ENCODE measurements at regions not wholly inside any gene's neighbourhood (a gene's known extent, or its start where the extent isn't known, plus 50 kb on each side); places are given as distances from the start of the nearest gene placed in this dataset.
"Not testable (repeated sequence)": the region's sequence is repeated elsewhere in the genome, so short reads cannot be mapped to it uniquely, and the experiment has no call there.

DNA sequence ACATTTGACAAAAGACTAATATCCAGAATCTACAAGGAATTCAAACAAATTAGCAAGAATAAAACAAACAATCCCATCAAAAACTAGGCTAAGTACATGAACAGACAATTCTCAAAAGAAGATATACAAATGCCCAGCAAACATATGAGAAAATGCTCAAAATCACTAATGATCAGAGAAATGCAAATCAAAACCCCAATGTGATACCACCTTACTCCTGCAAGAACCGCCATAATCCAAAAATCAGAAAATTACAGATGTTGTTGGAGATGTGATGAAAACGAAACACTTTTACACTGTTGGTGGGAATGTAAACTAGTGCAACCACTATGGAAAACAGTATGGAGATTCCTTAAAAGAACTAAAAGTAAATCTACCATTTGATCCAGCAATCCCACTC lies 79.4 kb downstream of the SNTN start:
- Histone ChIP-seq H2BK120ac (ENCODE audit: low read depth, low read length) (no peak overlapping the region), H3K9me1 (ENCODE audit: insufficient read depth, low read length) (no peaks in the 10 kb centered on the region), H3K4me1 (ENCODE audit: control insufficient read depth, insufficient read depth, low read length) (no peaks in the 10 kb centered on the region), H3K23ac (ENCODE audit: low read depth, low read length) (no peak overlapping the region), H3K27ac (ENCODE audit: insufficient read depth, low read length) (no peak overlapping the region), H4K20me1 (ENCODE audit: insufficient read depth, low read length) (no peaks in the 10 kb centered on the region), H4K91ac (ENCODE audit: insufficient read depth, low read depth, low read length) (no peak overlapping the region), H3K27me3 (ENCODE audit: control insufficient read depth, insufficient read depth, low read length) (no peaks in the 10 kb centered on the region; the same call in 1 of the 2 replicates), H2AFZ (replicated peaks; ENCODE audit: low read length, poor library complexity) (no peak overlapping the region), H3K18ac (ENCODE audit: low read depth, low read length) (no peak overlapping the region), H3K4me2 (ENCODE audit: low read depth, low read length) (no peak overlapping the region), H2BK20ac (ENCODE audit: low read depth, low read length) (no peak overlapping the region), H3K56ac (ENCODE audit: extremely low read depth, insufficient read depth, low read length) (no peak overlapping the region), H2AK5ac (ENCODE audit: low read depth, low read length) (no peak overlapping the region), H3K4me3 (ENCODE audit: insufficient read depth, low read depth, low read length) (no peak overlapping the region), H3K9me3 (ENCODE audit: control insufficient read depth, insufficient read depth, low read length) (no peaks in the 10 kb centered on the region), H3K4ac (ENCODE audit: low read depth, low read length) (no peak overlapping the region), H3K79me1 (ENCODE audit: low read depth in 1 of 2, low read length in 2 of 2) (no peaks in the 10 kb centered on the region), H4K5ac (ENCODE audit: low read depth, low read length) (no peak overlapping the region), H3K36me3 (ENCODE audit: control insufficient read depth, insufficient read depth, low read length) (no peaks in the 10 kb centered on the region), H2BK15ac (ENCODE audit: low read depth, low read length) (no peak overlapping the region), H2AK9ac (replicated peaks; ENCODE audit: low read depth, low read length, poor library complexity) (no peak overlapping the region), H3K14ac (replicated peaks; ENCODE audit: low read depth, low read length) (no peak overlapping the region), H4K8ac (ENCODE audit: low read depth in 2 of 2, low read length in 2 of 2) (no peak overlapping the region), H3K9ac (ENCODE audit: low read depth, low read length) (no peak overlapping the region), H2BK5ac (ENCODE audit: low read depth, low read length, poor library complexity, severe bottlenecking) (no peak overlapping the region)
- dilution Hi-C loops (cut with HindIII; ENCODE audit: low sequenced_read_pairs, unreplicated experiment), result no loop called here
- WGBS, 2 experiments (ENCODE audit: extremely low coverage in 2 of 2, insufficient read length in 1 of 2), result no CpG with 5 or more reads among the region's 2 CpGs
- in situ Hi-C loops (cut with MboI; ENCODE audit: low sequenced_read_pairs), result no loop called here
- intact Hi-C loops (cut with micrococcal nuclease), result no loop called here
- no peak for DNase-seq
- no TSS peak for BruUV-seq (replicated peaks)
- TF ChIP-seq SMC3 (IDR thresholded peaks at IDR 0.05; ENCODE audit: low read depth, low read length), result no peak
- no peak for TF ChIP-seq RCOR1 (IDR thresholded peaks at IDR 0.05; ENCODE audit: insufficient replicate concordance, low read length)
- TF ChIP-seq BHLHE40 (IDR thresholded peaks at IDR 0.05; ENCODE audit: low read depth, low read length), result no peak
- TF ChIP-seq CEBPB (IDR thresholded peaks at IDR 0.05; ENCODE audit: low read depth, low read length), result no peak
- TF ChIP-seq RAD21 (IDR thresholded peaks at IDR 0.05; ENCODE audit: low read length), result no peak
- TF ChIP-seq CHD1 (IDR thresholded peaks at IDR 0.05; ENCODE audit: low read depth, low read length), result no peak
- TF ChIP-seq POLR2A (IDR thresholded peaks at IDR 0.05; ENCODE audit: low read depth, low read length), result no peak
- POLR2A ChIA-PET (ENCODE audit: unreplicated experiment), result no interaction called here
- no peak for ATAC-seq (ENCODE audit: low read depth)
- CTCF ChIA-PET, result no interaction called here

DNA sequence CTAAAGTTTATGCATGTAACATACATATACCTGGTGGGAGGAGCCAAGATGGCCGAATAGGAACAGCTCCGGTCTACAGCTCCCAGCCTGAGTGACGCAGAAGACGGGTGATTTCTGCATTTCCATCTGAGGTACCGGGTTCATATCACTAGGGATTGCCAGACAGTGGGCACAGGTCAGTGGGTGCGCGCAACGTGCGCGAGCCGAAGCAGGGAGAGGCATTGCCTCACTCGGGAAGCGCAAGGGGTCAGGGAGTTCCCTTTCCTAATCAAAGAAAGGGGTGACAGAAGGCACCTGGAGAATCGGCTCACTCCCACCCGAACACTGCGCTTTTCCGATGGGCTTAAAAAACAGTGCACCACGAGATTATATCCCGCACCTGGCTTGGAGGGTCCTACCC lies 80.8 kb downstream of the SNTN start:
- BruUV-seq (replicated peaks); H4K91ac ChIP-seq (ENCODE audit: insufficient read depth, low read depth, low read length); H3K56ac ChIP-seq (ENCODE audit: extremely low read depth, insufficient read depth, low read length); H3K18ac ChIP-seq (ENCODE audit: low read depth, low read length); H4K5ac ChIP-seq (ENCODE audit: low read depth, low read length); H2BK120ac ChIP-seq (ENCODE audit: low read depth, low read length); in situ Hi-C loops (cut with MboI; ENCODE audit: low sequenced_read_pairs); H3K27me3 ChIP-seq (ENCODE audit: control insufficient read depth, insufficient read depth, low read length); H3K4me1 ChIP-seq (ENCODE audit: control insufficient read depth, insufficient read depth, low read length); H3K9me1 ChIP-seq (ENCODE audit: insufficient read depth, low read length); H2BK20ac ChIP-seq (ENCODE audit: low read depth, low read length); DNase-seq; H2AK5ac ChIP-seq (ENCODE audit: low read depth, low read length); H2BK5ac ChIP-seq (ENCODE audit: low read depth, low read length, poor library complexity, severe bottlenecking); H3K4ac ChIP-seq (ENCODE audit: low read depth, low read length); H3K4me3 ChIP-seq (ENCODE audit: insufficient read depth, low read depth, low read length); H3K9ac ChIP-seq (ENCODE audit: low read depth, low read length); H3K14ac ChIP-seq (replicated peaks; ENCODE audit: low read depth, low read length); CTCF ChIA-PET; H3K9me3 ChIP-seq (ENCODE audit: control insufficient read depth, insufficient read depth, low read length); H3K4me2 ChIP-seq (ENCODE audit: low read depth, low read length); H3K23ac ChIP-seq (ENCODE audit: low read depth, low read length); H2AFZ ChIP-seq (replicated peaks; ENCODE audit: low read length, poor library complexity); H3K27ac ChIP-seq (ENCODE audit: insufficient read depth, low read length); POLR2A ChIA-PET (ENCODE audit: unreplicated experiment); ATAC-seq (ENCODE audit: low read depth); H4K8ac ChIP-seq (ENCODE audit: low read depth in 2 of 2, low read length in 2 of 2); dilution Hi-C loops (cut with HindIII; ENCODE audit: low sequenced_read_pairs, unreplicated experiment); intact Hi-C loops (cut with micrococcal nuclease); H3K79me1 ChIP-seq (ENCODE audit: low read depth in 1 of 2, low read length in 2 of 2); H2AK9ac ChIP-seq (replicated peaks; ENCODE audit: low read depth, low read length, poor library complexity); H4K20me1 ChIP-seq (ENCODE audit: insufficient read depth, low read length); H3K36me3 ChIP-seq (ENCODE audit: control insufficient read depth, insufficient read depth, low read length); H2BK15ac ChIP-seq (ENCODE audit: low read depth, low read length): not testable (repeated sequence)
- WGBS, 2 experiments (ENCODE audit: extremely low coverage in 2 of 2, insufficient read length in 1 of 2), result 96% methylated on average over 9 of the region's 19 CpGs; no CpG with 5 or more reads in 1 of the 2 experiments

Data from IMR-90 (cell line).